T-helper 2 cell (primary cell): ENCODE measurements at regions not wholly inside any gene's neighbourhood (a gene's known extent, or its start where the extent isn't known, plus 50 kb on each side); places are given as distances from the start of the nearest gene placed in this dataset.
"Not testable (repeated sequence)": the region's sequence is repeated elsewhere in the genome, so short reads cannot be mapped to it uniquely, and the experiment has no call there.

Experiments
- DNase-seq, 5 experiments: peaks; one replicate each; pipeline versions ENCODE4 v3.0.0 to v3.0.0-alpha.2; 2012 to 2022

DNA sequence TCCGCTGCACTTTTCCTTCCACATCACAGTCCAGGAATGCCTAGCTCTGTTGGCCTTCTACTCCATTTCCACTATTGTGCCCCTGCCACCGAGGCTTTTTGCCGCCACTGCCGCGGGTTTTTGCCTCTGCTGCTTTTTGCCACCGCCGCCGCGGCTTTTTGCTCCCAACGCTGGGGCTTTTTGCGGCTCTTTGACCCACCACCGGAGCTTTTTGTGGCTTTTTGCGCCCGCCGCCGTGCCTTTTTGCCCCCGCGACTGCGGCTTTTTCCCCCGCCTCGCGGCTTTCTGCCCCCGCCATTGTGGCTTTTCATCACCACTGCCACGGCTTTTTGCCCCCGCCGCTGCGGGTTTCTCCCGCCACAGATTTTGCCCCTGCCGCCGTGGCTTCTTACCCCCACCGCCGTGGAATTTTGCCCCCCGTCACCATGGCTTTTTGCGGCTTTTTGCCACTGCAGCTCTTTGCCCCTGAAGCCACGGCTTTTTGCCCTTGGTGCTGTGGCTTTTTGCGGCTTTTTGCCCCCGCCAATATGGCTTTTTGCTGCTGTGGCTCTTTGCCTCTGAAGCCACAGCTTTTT, 2798.7 kb upstream of the TEKT4 start:
- peak in 1 of 5 experiments; percentile 2 for DNase-seq

DNA sequence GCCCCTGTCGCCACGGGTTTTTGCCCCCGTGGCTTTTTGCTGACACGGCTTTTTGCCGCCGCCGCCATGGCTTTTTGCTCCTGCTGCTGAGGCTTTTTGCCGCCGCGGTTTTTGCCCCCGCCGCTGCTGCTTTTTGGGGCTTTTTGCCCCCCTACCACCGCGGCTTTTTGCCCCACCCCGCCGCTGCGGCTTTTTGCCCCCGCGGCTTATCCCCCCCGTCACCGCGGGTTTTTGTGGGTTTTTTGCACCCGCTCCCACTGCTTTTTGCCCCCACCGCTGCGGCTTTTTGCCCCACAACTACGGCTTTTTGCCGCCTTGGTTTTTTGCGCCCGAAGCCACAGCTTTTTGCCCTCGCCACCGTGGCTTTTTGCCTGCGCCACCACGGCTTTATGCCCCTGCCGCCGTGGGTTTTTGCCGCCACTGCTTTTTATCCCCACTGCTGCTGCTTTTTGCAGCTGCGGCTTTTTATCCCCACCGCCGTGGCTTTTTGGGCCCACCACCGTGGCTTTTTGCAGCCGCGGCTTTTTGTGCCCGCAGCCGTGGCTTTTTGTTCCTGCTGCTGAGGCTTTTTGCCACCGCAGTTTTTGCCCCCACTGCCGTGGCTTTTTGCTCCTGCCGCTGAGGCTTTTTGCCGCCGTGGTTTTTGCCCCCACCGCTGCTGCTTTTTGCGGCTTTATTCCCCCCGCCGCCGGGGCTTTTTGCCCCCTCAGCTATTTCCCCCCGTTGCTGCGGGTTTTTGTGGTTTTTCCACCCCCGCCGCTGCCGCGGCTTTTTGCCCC, 2798.0 kb upstream of the TEKT4 start:
- DNase-seq = no peak

DNA sequence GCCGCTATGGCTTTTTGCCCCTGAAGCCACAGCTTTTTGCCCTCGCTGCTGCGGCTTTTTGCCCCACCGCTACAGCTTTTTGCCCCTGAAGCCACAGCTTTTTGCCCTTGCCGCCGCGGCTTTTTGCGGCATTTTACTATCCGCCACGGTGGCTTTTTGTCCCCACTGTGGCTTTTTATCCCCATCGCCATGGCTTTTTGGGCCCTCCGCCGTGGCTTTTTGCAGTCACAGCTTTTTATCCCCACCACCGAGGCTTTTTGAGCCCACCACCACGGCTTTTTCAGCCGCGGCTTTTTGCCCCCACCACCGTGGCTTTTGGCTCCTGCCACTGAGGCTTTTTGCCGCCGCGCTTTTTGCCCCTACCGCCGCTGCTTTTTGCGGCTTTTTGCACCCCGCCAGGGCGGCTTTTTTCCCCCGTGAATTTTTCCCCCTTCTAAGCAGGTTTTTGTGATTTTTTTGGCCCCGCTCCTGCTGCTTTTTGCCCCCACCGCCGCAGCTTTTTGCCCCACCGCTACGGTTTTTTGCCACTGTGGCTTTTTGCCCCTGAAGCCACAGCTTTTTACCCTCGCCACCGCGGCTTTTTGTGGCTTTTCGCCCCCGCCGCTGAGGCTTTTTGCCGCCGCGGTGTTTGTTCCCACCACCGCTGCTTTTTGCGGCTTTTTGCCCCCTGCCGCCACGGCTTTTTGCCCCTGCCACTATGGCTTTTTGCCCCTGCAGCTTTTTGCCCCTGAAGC, 2797.2 kb upstream of the TEKT4 start:
- no peak for DNase-seq

DNA sequence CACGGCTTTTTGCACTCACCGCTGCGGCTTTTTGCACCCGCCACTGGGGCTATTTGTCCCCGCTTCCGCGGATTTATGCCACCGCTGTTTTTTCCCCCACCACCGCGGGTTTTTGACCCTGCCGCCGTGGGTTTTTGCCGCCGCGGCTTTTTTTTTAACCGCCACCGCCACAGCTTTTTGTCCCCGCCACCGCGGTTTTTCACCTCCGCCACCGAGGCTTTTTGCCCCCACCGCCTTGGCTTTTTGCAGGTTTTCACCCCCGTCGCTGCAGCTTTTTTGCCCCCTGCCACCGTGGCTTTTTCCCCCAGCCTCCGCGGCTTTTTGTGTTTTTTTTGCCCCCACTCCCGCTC, 2796.7 kb upstream of the TEKT4 start:
- no peak for DNase-seq

- DNase-seq = not testable (repeated sequence)
These were observed 2795.9 kb upstream of the TEKT4 start for GRCh38 chr2:92075363-92075762.
